ENCODE measurements at regions not wholly inside any gene's neighbourhood (a gene's known extent, or its start where the extent isn't known, plus 50 kb on each side); places are given as distances from the start of the nearest gene placed in this dataset.

DNA sequence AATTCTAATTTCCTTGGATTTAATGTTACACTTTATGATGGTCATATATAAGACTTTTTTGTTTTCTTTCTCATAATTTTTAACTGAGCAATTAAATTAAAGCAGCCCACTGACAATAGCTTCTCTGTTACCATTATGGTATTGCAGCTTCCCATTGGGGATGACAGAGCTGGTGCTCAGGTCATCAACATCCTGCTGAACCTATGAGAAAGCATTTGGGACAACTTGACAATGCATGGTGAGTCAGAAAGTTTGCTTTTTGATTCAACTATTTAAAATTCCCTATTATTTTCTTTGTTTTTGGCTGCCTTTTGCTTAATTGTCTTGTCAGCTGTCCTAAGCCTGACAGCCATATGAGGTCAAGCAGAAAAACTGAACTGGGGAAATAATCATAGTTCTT lies 487.4 kb upstream of the RIOK2 start:
- Histone ChIP-seq H3K4me3 (ENCODE audit: low read depth, low read length) (no peak overlapping the region), H3K9me3 (ENCODE audit: control insufficient read depth, insufficient read depth, low read depth, low read length) (no peaks in the 10 kb centered on the region), H3K36me3 (ENCODE audit: control insufficient read depth in 2 of 2, insufficient read depth in 1 of 2, low read length in 2 of 2) (no peaks in the 10 kb centered on the region), H3K27ac (ENCODE audit: extremely low read depth, low read depth, low read length) (no peak overlapping the region), H3K4me1 (ENCODE audit: control insufficient read depth, insufficient read depth, low read length) (no peaks in the 10 kb centered on the region)
- ChIA-PET POLR2A (no interaction called here), CTCF (interaction anchor here (0.7 kb wide), 1 partner anchor 32 kb away, joined by 3 read pairs; no protein-coding TSS in a partner anchor)
- TF ChIP-seq ZNF133 (tag by site-specific recombination; IDR thresholded peaks at IDR 0.05) (no peak), GLI4 (tag by site-specific recombination; IDR thresholded peaks at IDR 0.05) (no peak), ZNF155 (tag by site-specific recombination; IDR thresholded peaks at IDR 0.05) (no peak), ZNF211 (tag by site-specific recombination; IDR thresholded peaks at IDR 0.05; ENCODE audit: low read depth) (no peak), HOXC10 (CRISPR knock-in tag; IDR thresholded peaks at IDR 0.05) (no peak), ZNF654 (tag by site-specific recombination; IDR thresholded peaks at IDR 0.05; ENCODE audit: low read depth) (no peak), ZNF214 (tag by site-specific recombination; IDR thresholded peaks at IDR 0.05; ENCODE audit: borderline replicate concordance) (no peak), ZNF626 (tag by site-specific recombination; IDR thresholded peaks at IDR 0.05) (no peak)
- TF ChIP-seq, protein P1, sequence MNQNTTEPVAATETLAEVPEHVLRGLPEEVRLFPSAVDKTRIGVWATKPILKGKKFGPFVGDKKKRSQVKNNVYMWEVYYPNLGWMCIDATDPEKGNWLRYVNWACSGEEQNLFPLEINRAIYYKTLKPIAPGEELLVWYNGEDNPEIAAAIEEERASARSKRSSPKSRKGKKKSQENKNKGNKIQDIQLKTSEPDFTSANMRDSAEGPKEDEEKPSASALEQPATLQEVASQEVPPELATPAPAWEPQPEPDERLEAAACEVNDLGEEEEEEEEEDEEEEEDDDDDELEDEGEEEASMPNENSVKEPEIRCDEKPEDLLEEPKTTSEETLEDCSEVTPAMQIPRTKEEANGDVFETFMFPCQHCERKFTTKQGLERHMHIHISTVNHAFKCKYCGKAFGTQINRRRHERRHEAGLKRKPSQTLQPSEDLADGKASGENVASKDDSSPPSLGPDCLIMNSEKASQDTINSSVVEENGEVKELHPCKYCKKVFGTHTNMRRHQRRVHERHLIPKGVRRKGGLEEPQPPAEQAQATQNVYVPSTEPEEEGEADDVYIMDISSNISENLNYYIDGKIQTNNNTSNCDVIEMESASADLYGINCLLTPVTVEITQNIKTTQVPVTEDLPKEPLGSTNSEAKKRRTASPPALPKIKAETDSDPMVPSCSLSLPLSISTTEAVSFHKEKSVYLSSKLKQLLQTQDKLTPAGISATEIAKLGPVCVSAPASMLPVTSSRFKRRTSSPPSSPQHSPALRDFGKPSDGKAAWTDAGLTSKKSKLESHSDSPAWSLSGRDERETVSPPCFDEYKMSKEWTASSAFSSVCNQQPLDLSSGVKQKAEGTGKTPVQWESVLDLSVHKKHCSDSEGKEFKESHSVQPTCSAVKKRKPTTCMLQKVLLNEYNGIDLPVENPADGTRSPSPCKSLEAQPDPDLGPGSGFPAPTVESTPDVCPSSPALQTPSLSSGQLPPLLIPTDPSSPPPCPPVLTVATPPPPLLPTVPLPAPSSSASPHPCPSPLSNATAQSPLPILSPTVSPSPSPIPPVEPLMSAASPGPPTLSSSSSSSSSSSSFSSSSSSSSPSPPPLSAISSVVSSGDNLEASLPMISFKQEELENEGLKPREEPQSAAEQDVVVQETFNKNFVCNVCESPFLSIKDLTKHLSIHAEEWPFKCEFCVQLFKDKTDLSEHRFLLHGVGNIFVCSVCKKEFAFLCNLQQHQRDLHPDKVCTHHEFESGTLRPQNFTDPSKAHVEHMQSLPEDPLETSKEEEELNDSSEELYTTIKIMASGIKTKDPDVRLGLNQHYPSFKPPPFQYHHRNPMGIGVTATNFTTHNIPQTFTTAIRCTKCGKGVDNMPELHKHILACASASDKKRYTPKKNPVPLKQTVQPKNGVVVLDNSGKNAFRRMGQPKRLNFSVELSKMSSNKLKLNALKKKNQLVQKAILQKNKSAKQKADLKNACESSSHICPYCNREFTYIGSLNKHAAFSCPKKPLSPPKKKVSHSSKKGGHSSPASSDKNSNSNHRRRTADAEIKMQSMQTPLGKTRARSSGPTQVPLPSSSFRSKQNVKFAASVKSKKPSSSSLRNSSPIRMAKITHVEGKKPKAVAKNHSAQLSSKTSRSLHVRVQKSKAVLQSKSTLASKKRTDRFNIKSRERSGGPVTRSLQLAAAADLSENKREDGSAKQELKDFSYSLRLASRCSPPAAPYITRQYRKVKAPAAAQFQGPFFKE (tag by site-specific recombination; IDR thresholded peaks at IDR 0.05; ENCODE audit: borderline replicate concordance) = no peak

DNA sequence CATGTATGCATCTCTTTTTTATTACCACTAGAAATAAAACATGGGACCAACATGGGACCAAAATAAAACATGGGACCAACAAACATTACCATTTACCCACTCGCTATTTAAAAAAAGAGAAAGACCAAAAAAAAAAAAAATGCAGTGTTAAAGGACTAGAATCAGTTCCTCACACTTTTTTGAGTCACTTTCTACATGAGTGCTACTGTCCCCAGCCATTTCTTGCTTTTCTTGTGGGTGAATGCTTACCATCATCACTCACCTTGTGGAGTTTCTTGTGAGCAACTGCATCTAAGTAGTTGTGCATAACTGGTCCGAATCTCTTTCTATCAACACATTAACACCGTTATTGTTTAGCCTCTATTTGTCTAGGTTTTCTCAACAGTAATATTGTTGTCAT lies 493.6 kb upstream of the RIOK2 start:
- ChIA-PET CTCF (no interaction called here), POLR2A (no interaction called here)
- no peak for TF ChIP-seq ZNF658 (tag by site-specific recombination; IDR thresholded peaks at IDR 0.05)
- TF ChIP-seq ZNF514 (tag by site-specific recombination; IDR thresholded peaks at IDR 0.05) = no peak
- TF ChIP-seq ZNF548 (tag by site-specific recombination; IDR thresholded peaks at IDR 0.05) = no peak
- TF ChIP-seq IKZF3 (tag by site-specific recombination; IDR thresholded peaks at IDR 0.05) = no peak
- no peak for TF ChIP-seq KLF1 (tag by site-specific recombination; IDR thresholded peaks at IDR 0.05)
- no peak for TF ChIP-seq EGR2 (tag by site-specific recombination; IDR thresholded peaks at IDR 0.05; ENCODE audit: low read depth)
- no peak for TF ChIP-seq ZNF560 (tag by site-specific recombination; IDR thresholded peaks at IDR 0.05; ENCODE audit: borderline replicate concordance)
- TF ChIP-seq ZSCAN23 (tag by site-specific recombination; IDR thresholded peaks at IDR 0.05) = no peak
- TF ChIP-seq ZNF555 (tag by site-specific recombination; conservative IDR thresholded peaks at IDR 0.05) = no peak
- TF ChIP-seq ZNF629 (tag by site-specific recombination; IDR thresholded peaks at IDR 0.05) = no peak
- TF ChIP-seq KLF10 (tag by site-specific recombination; IDR thresholded peaks at IDR 0.05) = no peak
- TF ChIP-seq, protein P2, sequence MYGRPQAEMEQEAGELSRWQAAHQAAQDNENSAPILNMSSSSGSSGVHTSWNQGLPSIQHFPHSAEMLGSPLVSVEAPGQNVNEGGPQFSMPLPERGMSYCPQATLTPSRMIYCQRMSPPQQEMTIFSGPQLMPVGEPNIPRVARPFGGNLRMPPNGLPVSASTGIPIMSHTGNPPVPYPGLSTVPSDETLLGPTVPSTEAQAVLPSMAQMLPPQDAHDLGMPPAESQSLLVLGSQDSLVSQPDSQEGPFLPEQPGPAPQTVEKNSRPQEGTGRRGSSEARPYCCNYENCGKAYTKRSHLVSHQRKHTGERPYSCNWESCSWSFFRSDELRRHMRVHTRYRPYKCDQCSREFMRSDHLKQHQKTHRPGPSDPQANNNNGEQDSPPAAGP (tag by site-specific recombination; IDR thresholded peaks at IDR 0.05) = no peak
- no peak for TF ChIP-seq ZNF184 (tag by site-specific recombination; IDR thresholded peaks at IDR 0.05)
- no peak for TF ChIP-seq ZNF214 (tag by site-specific recombination; IDR thresholded peaks at IDR 0.05; ENCODE audit: borderline replicate concordance)
- TF ChIP-seq ZBTB21 (tag by site-specific recombination; IDR thresholded peaks at IDR 0.05) = no peak
- TF ChIP-seq ZNF677 (tag by site-specific recombination; IDR thresholded peaks at IDR 0.05) = no peak
- Histone ChIP-seq H3K4me1 (ENCODE audit: control insufficient read depth, insufficient read depth, low read length) (no peaks in the 10 kb centered on the region), H3K4me3 (ENCODE audit: low read depth, low read length) (no peak overlapping the region), H3K9me3 (ENCODE audit: control insufficient read depth, insufficient read depth, low read depth, low read length) (no peaks in the 10 kb centered on the region), H3K36me3 (ENCODE audit: control insufficient read depth in 2 of 2, insufficient read depth in 1 of 2, low read length in 2 of 2) (no peaks in the 10 kb centered on the region), H3K27ac (ENCODE audit: extremely low read depth, low read depth, low read length) (no peak overlapping the region)
